IMR-90 (cell line): ENCODE measurements at regions not wholly inside any gene's neighbourhood (a gene's known extent, or its start where the extent isn't known, plus 50 kb on each side); places are given as distances from the start of the nearest gene placed in this dataset.

Source experiments
- ATAC-seq: fragments of 200-7000 bp; cut with Tn5 transposase; 2 replicates; pipeline ENCODE4 v1.9.1; 2020; ENCODE audit warnings: low read depth, mild to moderate bottlenecking, moderate library complexity
- BruUV-seq: library from RNA; stranded (reverse); fragments of 400-500 nt; replicated peaks from 2 replicates; lab custom pipeline; 2021; lab: Mats Ljungman, UMichigan
- CTCF ChIA-PET: fragments of 300-600 bp; formaldehyde crosslinking; extraction: SDS; loops from one replicate; lab custom pipeline; 2021; ENCODE audit warnings: antibody characterized with exemption; lab: Yijun Ruan, JAX
- POLR2A ChIA-PET: fragments of 300-600 bp; sonication (Branson Sonifier 250); formaldehyde crosslinking; loops from one replicate; lab custom pipeline; 2022; ENCODE audit warnings: antibody characterized with exemption; ENCODE audit not compliant: unreplicated experiment; lab: Charles Lee
- DNase-seq: peaks from one replicate; pipeline ENCODE4 v3.0.0; 2013
- H2AFZ ChIP-seq: replicated peaks from 2 replicates; pipeline ENCODE3; 2013; ENCODE audit warnings: low read length, mild to moderate bottlenecking; ENCODE audit not compliant: poor library complexity
- H2AK5ac ChIP-seq: 2 replicates; pipeline ENCODE4 v1.6.1; 2013; ENCODE audit warnings: low read depth, low read length, inconsistent platforms
- H2AK9ac ChIP-seq: replicated peaks from 2 replicates; pipeline ENCODE3; 2013; ENCODE audit warnings: mild to moderate bottlenecking, low read depth, low read length, moderate library complexity; ENCODE audit not compliant: poor library complexity
- H2BK120ac ChIP-seq: 2 replicates; pipeline ENCODE4 v1.6.1; 2013; ENCODE audit warnings: low read depth, low read length, inconsistent platforms
- H2BK15ac ChIP-seq: 3 replicates; pipeline ENCODE4 v1.6.1; 2013; ENCODE audit warnings: low read depth, low read length, inconsistent platforms
- H2BK20ac ChIP-seq: 2 replicates; pipeline ENCODE4 v1.6.1; 2013; ENCODE audit warnings: low read depth, mild to moderate bottlenecking, inconsistent platforms, low read length, moderate library complexity
- H2BK5ac ChIP-seq: 2 replicates; pipeline ENCODE4 v1.6.1; 2013; ENCODE audit warnings: mild to moderate bottlenecking, low read depth, low read length, inconsistent platforms; ENCODE audit not compliant: poor library complexity, severe bottlenecking
- H3K14ac ChIP-seq: replicated peaks from 2 replicates; pipeline ENCODE4 v1.6.1; 2013; ENCODE audit warnings: low read depth, low read length, inconsistent platforms
- H3K18ac ChIP-seq: 2 replicates; pipeline ENCODE4 v1.6.1; 2013; ENCODE audit warnings: low read depth, low read length, control low read depth
- H3K23ac ChIP-seq: 2 replicates; pipeline ENCODE4 v1.6.1; 2013; ENCODE audit warnings: low read depth, low read length, inconsistent platforms
- H3K27ac ChIP-seq: 2 replicates; pipeline ENCODE4 v1.5.1; 2013; ENCODE audit warnings: mild to moderate bottlenecking, control low read depth, low read length; ENCODE audit not compliant: insufficient read depth
- H3K27me3 ChIP-seq: 2 replicates; pipeline ENCODE4 v1.6.1; 2013; ENCODE audit warnings: low read length; ENCODE audit not compliant: control insufficient read depth, insufficient read depth
- H3K36me3 ChIP-seq: 2 replicates; pipeline ENCODE4 v1.6.1; 2013; ENCODE audit warnings: low read length, mixed read lengths; ENCODE audit not compliant: control insufficient read depth, insufficient read depth
- H3K4ac ChIP-seq: 2 replicates; pipeline ENCODE4 v1.6.1; 2013; ENCODE audit warnings: low read depth, low read length, inconsistent platforms
- H3K4me1 ChIP-seq: 2 replicates; pipeline ENCODE4 v1.6.1; 2013; ENCODE audit warnings: low read length, mixed read lengths; ENCODE audit not compliant: control insufficient read depth, insufficient read depth
- H3K4me2 ChIP-seq: 2 replicates; pipeline ENCODE4 v1.6.1; 2013; ENCODE audit warnings: low read depth, mild to moderate bottlenecking, control low read depth, low read length, moderate library complexity
- H3K4me3 ChIP-seq: 2 replicates; pipeline ENCODE4 v1.5.1; 2013; ENCODE audit warnings: low read depth, mild to moderate bottlenecking, control low read depth, low read length, moderate library complexity; ENCODE audit not compliant: insufficient read depth
- H3K56ac ChIP-seq: 2 replicates; pipeline ENCODE4 v1.6.1; 2013; ENCODE audit warnings: low read length, inconsistent platforms; ENCODE audit not compliant: insufficient read depth; ENCODE audit errors: extremely low read depth
- H3K79me1 ChIP-seq, 2 experiments: 2 replicates each; pipeline ENCODE4 v1.6.1; 2013; ENCODE audit warnings: low read length in 2 of 2, inconsistent platforms in 1 of 2, low read depth in 1 of 2
- H3K9ac ChIP-seq: 2 replicates; pipeline ENCODE4 v1.6.1; 2013; ENCODE audit warnings: low read depth, low read length, control low read depth
- H3K9me1 ChIP-seq: 2 replicates; pipeline ENCODE4 v1.6.1; 2013; ENCODE audit warnings: low read length, inconsistent platforms; ENCODE audit not compliant: insufficient read depth
- H3K9me3 ChIP-seq: 2 replicates; pipeline ENCODE4 v1.6.1; 2013; ENCODE audit warnings: low read length; ENCODE audit not compliant: control insufficient read depth, insufficient read depth
- H4K20me1 ChIP-seq: 2 replicates; pipeline ENCODE4 v1.6.1; 2013; ENCODE audit warnings: low read length, inconsistent platforms; ENCODE audit not compliant: insufficient read depth
- H4K5ac ChIP-seq: 2 replicates; pipeline ENCODE4 v1.6.1; 2013; ENCODE audit warnings: mild to moderate bottlenecking, low read depth, low read length, control low read depth
- H4K8ac ChIP-seq, 2 experiments: 2 replicates each; pipeline ENCODE4 v1.6.1; 2013; ENCODE audit warnings: low read depth in 2 of 2, low read length in 2 of 2, control low read depth in 1 of 2, inconsistent platforms in 1 of 2
- H4K91ac ChIP-seq: 2 replicates; pipeline ENCODE4 v1.6.1; 2013; ENCODE audit warnings: low read depth, low read length, inconsistent platforms; ENCODE audit not compliant: insufficient read depth
- BHLHE40 ChIP-seq: fragments of 150-350 bp; IDR thresholded peaks from 2 replicates; pipeline ENCODE4 v1.6.1; 2016; ENCODE audit warnings: mild to moderate bottlenecking, low read depth, low read length
- CEBPB ChIP-seq: IDR thresholded peaks from 2 replicates; pipeline ENCODE4 v1.6.1; 2012; ENCODE audit warnings: low read depth, low read length, improper control_type of control experiment
- FOS ChIP-seq: fragments of 150-350 bp; IDR thresholded peaks from 2 replicates; pipeline ENCODE4 v1.6.1; 2016; ENCODE audit warnings: low read depth, low read length
- MAFK ChIP-seq: IDR thresholded peaks from 2 replicates; pipeline ENCODE4 v1.6.1; 2012; ENCODE audit warnings: low read depth, low read length, improper control_type of control experiment
- MAZ ChIP-seq: IDR thresholded peaks from 2 replicates; pipeline ENCODE4 v1.6.1; 2012; ENCODE audit warnings: low read depth, mild to moderate bottlenecking, low read length, improper control_type of control experiment, moderate library complexity, borderline replicate concordance
- NFE2L2 ChIP-seq: fragments of 150-350 bp; IDR thresholded peaks from 2 replicates; pipeline ENCODE4 v1.6.1; 2016; ENCODE audit warnings: low read depth, mild to moderate bottlenecking, low read length
- POLR2A ChIP-seq: IDR thresholded peaks from 2 replicates; pipeline ENCODE4 v1.6.1; 2012; ENCODE audit warnings: mild to moderate bottlenecking, low read depth, low read length
- RCOR1 ChIP-seq: IDR thresholded peaks from 2 replicates; pipeline ENCODE4 v1.6.1; 2012; ENCODE audit warnings: mild to moderate bottlenecking, low read length, improper control_type of control experiment; ENCODE audit not compliant: insufficient replicate concordance
- SMC3 ChIP-seq: fragments of 150-350 bp; IDR thresholded peaks from 2 replicates; pipeline ENCODE4 v1.6.1; 2016; ENCODE audit warnings: low read depth, mild to moderate bottlenecking, antibody characterized with exemption, low read length, moderate library complexity
- WGBS, 2 experiments: methylation state at CpG; one replicate each; pipeline versions ENCODE4 v1.1.5 to v1.1.7; 2013; ENCODE audit warnings: missing lambda C conversion rate in 2 of 2; ENCODE audit not compliant: insufficient read length in 1 of 2; ENCODE audit errors: extremely low coverage in 2 of 2; 5-methylcytosine and 5-hydroxymethylcytosine counted together
- dilution Hi-C: fragments of 300-500 bp; cut with HindIII; formaldehyde crosslinking; loops from one replicate; pipeline ENCODE4 v1.14.3; 2018; ENCODE audit warnings: low sequenced_read_pairs; ENCODE audit not compliant: unreplicated experiment
- in situ Hi-C: fragments of 300-500 bp; cut with MboI; formaldehyde crosslinking; loops from 3 replicates; pipeline ENCODE4 v1.14.3; 2019; ENCODE audit warnings: low sequenced_read_pairs, inconsistent platforms, mixed read lengths
- intact Hi-C: fragments of 100-400 bp; cut with micrococcal nuclease; formaldehyde crosslinking; loops from 2 replicates; pipeline ENCODE4 v1.10.0; 2022
- TF ChIP-seq, protein P1 (sequence below): fragments of 150-350 bp; IDR thresholded peaks from 2 replicates; pipeline ENCODE4 v1.6.1; 2017; ENCODE audit warnings: mild to moderate bottlenecking, antibody characterized with exemption, low read length, low read depth

DNA sequence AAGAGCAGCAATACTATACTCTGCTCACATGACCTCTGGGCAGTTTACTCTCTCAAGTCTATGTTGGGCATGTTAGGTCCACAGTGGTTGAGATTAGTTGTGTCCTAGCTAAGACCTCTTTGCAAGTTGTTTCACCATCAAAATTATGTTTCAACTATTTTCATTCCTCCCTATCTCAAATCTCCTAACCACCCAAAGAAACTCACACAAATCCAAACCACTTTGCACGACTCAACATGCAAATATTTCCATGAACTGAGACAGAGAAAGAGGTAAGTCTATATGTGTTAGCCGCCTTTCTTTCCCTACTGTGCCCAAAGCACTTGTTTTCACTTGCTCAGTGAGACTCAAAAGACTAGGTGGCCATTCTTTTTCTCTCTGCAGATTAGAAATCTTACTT is 546.8 kb downstream of the TNS1 start:
- DNase-seq (peak; percentile 59), ATAC-seq (peak; percentile 51; the same call in 1 of the 2 replicates)
- 0 out of 2 replicates have a peak overlapping the region, but pooled peaks have one; percentile 13 for H2BK120ac ChIP-seq
- no peak overlapping the region for H4K5ac ChIP-seq
- in situ Hi-C loops (no loop called here), dilution Hi-C loops (no loop called here), intact Hi-C loops (no loop called here)
- H3K14ac ChIP-seq = no peak overlapping the region
- H2AK5ac ChIP-seq = no peak overlapping the region
- H2BK20ac ChIP-seq = no peak overlapping the region
- 100% methylated on average over 1 of the region's 2 CpGs; no CpG with 5 or more reads in 1 of the 2 experiments for WGBS, 2 experiments
- POLR2A ChIA-PET = interaction anchor here (0.7 kb wide), 1 partner anchor 762 kb away, joined by 8 read pairs; no protein-coding TSS in a partner anchor
- no peak overlapping the region for H2AFZ ChIP-seq
- H4K20me1 ChIP-seq = no peaks in the 10 kb centered on the region
- no peak overlapping the region for H3K4me3 ChIP-seq
- no peak for TF ChIP-seq MAFK
- no peak for TF ChIP-seq FOS
- no peak for TF ChIP-seq POLR2A
- no peak for TF ChIP-seq CEBPB
- TF ChIP-seq, protein P1, sequence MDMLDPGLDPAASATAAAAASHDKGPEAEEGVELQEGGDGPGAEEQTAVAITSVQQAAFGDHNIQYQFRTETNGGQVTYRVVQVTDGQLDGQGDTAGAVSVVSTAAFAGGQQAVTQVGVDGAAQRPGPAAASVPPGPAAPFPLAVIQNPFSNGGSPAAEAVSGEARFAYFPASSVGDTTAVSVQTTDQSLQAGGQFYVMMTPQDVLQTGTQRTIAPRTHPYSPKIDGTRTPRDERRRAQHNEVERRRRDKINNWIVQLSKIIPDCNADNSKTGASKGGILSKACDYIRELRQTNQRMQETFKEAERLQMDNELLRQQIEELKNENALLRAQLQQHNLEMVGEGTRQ = no peak
- TF ChIP-seq MAZ = no peak
- no peak for TF ChIP-seq SMC3
- TF ChIP-seq NFE2L2 = no peak
- TF ChIP-seq RCOR1 = no peak
- TF ChIP-seq BHLHE40 = no peak
- H2BK5ac ChIP-seq = no peak overlapping the region
- no peak overlapping the region for H2AK9ac ChIP-seq
- H3K4me2 ChIP-seq = no peak overlapping the region
- no peaks in the 10 kb centered on the region for H3K9me3 ChIP-seq
- H3K36me3 ChIP-seq = no peaks in the 10 kb centered on the region
- H3K23ac ChIP-seq = peak overlapping the region; percentile 34; the same call in 1 of the 2 replicates
- peak overlapping the region; percentile 62; the same call in 1 of the 2 replicates for H3K18ac ChIP-seq
- H3K9me1 ChIP-seq = peaks cover 6% of the 10 kb centered on the region; the same call in 1 of the 2 replicates
- H3K27me3 ChIP-seq = no peaks in the 10 kb centered on the region
- H3K27ac ChIP-seq = no peak overlapping the region
- H3K4ac ChIP-seq = no peak overlapping the region
- no peak overlapping the region; a peak in 1 of 4 replicates for H4K8ac ChIP-seq
- H3K56ac ChIP-seq = no peak overlapping the region
- CTCF ChIA-PET = no interaction called here
- no TSS peak for BruUV-seq
- no peak overlapping the region for H2BK15ac ChIP-seq
- no peaks in the 10 kb centered on the region for H3K79me1 ChIP-seq
- no peak overlapping the region for H3K9ac ChIP-seq
- H4K91ac ChIP-seq = 0 out of 2 replicates have a peak overlapping the region, but pooled peaks have one; percentile 61
- peaks cover 11% of the 10 kb centered on the region for H3K4me1 ChIP-seq
